NCI-H69 (cell line): ENCODE measurements at regions not wholly inside any gene's neighbourhood (a gene's known extent, or its start where the extent isn't known, plus 50 kb on each side); places are given as distances from the start of the nearest gene placed in this dataset.
"Not testable (repeated sequence)": the region's sequence is repeated elsewhere in the genome, so short reads cannot be mapped to it uniquely, and the experiment has no call there.

ENCODE experiments used
- DNase-seq: peaks from one replicate; lab custom pipeline; 2025; lab: John Stamatoyannopoulos, UW

DNA sequence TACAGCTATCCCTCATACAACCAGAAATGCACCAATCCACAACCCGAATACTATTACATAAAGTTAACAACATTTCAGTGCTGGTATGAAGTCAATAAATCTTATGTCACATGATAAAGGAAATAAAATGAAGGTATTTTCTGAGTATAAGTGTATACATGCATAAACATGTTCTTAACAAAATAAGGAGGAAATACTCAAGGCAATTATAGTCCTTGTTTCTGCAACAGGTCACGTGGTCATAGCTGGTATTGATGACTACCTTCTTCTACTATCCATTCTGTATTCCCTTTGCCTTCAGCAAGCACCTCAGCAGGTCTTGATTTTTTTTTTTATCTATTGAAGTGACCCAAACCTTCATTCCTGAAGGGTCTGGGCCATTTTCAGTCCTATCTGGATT lies 675.6 kb downstream of the RPL10L start:
- DNase-seq = no peak

DNA sequence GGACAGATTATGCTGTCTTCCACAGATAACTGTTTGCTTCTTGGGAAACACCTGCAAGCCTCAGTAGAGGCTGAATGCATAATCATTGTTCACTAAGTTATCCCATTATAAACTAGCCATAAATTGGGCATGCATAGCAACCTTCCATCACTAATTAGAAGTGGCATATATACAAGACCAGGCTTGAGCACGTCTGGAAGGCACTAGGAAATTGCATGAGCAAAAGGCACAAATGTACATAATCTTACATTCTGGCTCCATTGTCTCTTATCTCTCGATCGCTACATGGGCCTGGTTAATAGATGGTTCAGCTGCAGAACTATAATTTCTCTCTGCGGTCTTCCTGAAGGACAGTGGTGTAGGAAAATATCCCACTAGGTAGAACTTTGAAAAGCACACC lies 679.2 kb downstream of the RPL10L start:
- peak; percentile 95 for DNase-seq

GRCh38 chr14:45970621-45971020 lies 681.0 kb downstream of the RPL10L start:
- DNase-seq = peak; percentile 89

- DNase-seq = peak; percentile 76
Observed at GRCh38 chr14:45968037-45968436, 683.5 kb downstream of the RPL10L start.

DNA sequence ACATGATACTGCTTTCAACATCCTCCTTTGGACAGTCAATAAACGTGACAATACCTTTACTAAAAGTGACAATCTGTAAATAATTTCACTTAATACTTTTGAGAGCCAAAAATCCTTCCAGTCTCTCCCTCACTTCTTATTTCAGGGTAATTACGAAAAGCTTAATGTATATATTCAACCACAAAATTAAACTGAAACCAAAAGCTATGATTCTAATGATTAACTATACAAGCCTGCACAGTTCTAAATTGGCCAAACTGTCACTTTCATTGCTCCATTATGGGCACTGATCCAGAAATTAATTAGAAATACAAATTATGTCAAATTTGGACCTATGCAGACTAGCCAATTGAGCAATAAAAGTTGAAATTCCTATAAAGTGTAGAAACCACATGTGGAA lies 696.5 kb upstream of the MIS18BP1 start:
- DNase-seq = no peak

- peak; percentile 13 for DNase-seq
Observed at GRCh38 chr14:45947830-45948229, 694.8 kb upstream of the MIS18BP1 start.

DNA sequence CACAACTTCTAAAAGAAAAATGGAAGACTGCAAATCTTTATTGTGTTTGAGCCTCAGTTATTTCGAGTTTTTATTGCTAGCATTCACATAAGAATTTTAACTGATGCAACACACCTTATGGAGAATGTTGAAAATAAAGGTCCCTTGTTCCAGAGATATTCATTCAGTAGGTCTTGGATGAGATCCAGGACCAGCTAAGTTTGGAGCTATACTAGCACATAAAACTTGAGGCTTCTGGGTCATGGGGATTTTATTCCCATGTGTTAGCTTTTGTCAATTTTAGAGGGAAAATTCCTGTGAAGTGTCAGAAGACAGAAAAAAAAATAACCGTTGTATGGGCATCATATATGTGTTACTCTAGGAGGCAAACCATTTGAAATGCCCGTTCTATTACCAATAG lies 693.2 kb upstream of the MIS18BP1 start:
- no peak for DNase-seq

GRCh38 chr14:45940318-45940717 lies 687.3 kb upstream of the MIS18BP1 start:
- DNase-seq = no peak

DNA sequence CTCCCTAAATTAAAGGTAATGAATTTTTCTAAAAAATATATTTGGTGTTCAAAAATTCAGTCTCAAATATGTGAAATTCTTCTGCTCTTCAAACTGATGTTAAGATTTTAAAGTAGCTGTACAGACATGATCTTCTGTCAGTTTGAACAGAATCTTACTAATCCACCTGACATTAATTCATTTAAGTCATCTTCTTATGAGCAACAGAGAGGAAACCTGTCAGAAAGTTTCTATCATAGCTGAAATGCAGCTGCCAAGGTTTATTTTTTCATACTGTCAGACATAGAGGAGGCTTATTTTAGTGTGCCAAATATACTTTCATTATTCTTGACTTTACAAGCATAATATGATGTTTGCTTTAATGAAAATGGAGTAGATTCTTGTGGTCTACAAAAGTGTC lies 686.6 kb upstream of the MIS18BP1 start:
- no peak for DNase-seq

DNA sequence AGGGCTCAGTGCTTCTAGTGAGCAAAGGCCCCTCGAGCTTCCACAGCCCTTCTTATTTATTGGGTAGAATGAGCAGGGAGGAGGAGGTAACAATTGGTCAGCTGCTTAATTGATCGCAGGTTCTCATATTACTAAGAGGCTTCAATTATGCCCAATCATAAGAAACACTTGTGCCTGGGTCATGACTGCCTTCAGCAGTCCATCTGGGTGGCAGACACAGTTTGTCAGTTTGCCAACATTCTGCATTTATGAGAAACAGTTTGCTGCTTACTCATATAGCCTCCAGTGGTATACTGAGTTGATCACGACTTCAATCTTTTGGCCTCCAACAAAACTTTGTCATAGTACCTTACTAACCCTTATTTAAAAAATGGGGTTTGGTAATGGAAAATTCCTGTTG lies 667.0 kb upstream of the MIS18BP1 start:
- DNase-seq = peak; percentile 65

DNA sequence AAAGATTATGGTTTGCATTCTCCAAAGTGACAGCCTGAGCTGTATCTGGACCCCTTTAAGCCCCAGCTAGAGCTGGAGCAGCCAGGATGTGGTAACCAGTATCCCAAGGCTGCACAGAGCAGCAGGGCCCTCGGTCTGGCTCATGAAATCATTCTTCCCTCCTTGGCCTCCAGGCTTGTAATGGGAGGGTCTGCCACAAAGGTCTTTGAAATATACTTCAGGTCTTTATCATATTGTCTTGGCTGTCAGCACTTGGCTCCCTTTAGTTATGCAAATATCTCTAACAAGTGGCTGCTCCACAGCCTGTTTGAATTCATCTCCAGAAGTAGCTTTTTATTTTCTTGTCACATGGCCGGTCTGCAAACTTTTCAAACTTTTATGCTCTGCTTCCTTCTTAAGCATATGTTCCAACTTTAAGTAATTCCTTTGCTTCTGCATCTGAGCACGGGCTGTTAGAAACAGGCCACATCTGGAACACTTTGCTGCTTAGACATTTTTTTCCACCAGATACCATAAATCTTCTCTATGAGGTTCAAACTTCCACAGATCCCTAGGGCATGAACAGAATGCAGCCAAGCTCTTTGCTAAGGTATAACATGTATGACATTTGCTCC lies 663.4 kb upstream of the MIS18BP1 start:
- DNase-seq = no peak

GRCh38 chr14:45907782-45908181 lies 654.8 kb upstream of the MIS18BP1 start:
- DNase-seq = no peak

- DNase-seq = no peak
Observed at GRCh38 chr14:45906257-45906656, 653.3 kb upstream of the MIS18BP1 start.

DNA sequence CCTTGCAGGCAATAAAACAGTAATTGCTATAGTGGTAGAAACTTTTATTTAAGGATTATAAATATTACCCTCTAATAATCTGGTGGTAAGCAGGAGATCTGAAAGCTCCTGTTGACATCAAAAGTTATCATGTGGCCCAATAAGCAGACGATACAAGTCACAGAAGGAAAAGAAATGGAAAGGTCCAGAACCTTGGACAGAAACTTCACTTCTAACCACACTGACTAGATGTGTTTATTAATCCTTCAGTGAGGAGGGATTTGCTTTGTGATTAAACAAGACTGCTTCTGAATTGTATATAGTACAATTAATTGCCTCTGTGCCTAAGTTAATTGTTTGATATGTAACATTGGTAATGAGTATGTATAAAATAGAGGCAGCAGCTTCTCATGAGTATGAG lies 652.7 kb upstream of the MIS18BP1 start:
- no peak for DNase-seq

GRCh38 chr14:45904314-45904713 lies 651.3 kb upstream of the MIS18BP1 start:
- no peak for DNase-seq

GRCh38 chr14:45902241-45902640 lies 649.2 kb upstream of the MIS18BP1 start:
- no peak for DNase-seq

- DNase-seq = no peak
Observed at GRCh38 chr14:45897439-45897838, 644.4 kb upstream of the MIS18BP1 start.

GRCh38 chr14:45893127-45893526 lies 640.1 kb upstream of the MIS18BP1 start:
- DNase-seq = peak; percentile 74

DNA sequence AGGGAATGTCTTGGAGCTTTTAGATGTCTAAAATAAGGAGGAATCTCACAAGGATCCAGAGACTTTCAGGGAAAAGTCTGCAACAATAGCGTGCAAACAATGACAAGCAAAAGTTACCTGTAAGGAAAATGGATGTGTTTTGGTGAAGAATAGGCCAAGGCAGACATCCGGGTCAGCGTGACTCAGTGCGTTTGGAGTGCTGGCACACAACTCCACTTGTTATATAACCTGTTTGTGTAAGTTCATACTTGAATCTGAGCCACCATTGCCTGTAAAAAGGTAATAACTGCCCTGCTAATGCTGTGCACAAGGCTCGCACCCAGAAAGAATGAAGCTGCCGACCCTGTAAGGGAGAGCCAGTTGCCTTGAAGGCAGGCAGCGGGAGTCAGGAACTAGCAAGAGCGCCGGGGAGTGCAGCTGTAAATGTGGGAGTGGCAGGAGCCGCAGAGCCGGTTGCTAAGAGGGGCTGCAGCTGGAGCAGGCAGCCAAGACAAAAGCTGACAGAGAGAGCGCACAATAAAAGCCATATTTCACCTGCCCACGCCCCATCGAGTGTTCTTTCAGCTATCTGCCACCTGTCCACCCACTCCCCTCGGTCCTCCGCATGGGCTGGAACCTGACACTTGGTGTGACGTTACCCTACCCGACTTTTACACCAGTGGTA lies 638.5 kb upstream of the MIS18BP1 start:
- DNase-seq = peak; percentile 99

DNA sequence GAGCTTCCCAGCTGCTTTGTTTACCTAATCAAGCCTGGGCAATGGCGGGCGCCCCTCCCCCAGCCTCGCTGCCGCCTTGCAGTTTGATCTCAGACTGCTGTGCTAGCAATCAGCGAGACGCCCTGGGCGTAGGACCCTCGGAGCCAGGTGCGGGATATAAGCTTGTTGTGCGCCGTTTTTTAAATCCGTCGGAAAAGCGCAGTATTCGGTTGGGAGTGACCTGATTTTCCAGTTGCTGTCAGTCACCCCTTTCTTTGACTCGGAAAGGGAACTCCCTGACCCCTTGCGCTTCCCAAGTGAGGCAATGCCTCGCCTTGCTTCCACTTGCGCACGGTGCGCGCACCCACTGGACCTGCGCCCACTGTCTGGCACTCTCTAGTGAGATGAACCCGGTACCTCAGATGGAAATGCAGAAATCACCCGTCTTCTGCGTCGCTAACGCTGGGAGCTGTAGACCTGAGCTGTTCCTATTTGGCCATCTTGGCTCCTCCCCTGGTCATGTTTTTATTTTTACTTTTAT lies 635.8 kb upstream of the MIS18BP1 start:
- not testable (repeated sequence) for DNase-seq

- DNase-seq = no peak
Observed at GRCh38 chr14:45877981-45878380, 625.0 kb upstream of the MIS18BP1 start.

GRCh38 chr14:45868863-45869262 lies 615.9 kb upstream of the MIS18BP1 start:
- no peak for DNase-seq

DNA sequence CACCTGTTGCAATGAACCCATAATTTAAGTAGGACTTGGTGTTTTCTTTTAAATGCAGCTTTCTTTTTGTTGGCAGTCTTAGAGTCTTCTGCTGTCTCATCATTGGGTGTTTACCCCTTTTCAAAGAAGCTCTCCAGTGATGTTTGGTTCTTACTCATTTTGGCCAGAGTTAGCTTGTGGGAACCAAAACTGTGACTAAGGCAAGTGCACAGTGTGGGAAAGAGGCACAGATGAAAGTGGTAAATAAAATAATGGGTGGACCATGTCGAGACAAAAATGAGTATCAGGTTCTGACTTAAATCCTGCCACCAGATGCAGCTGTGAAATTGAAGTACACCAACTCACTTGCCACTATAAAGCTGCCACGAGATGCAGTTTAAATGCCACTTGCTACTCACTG lies 615.4 kb upstream of the MIS18BP1 start:
- no peak for DNase-seq
